Uterus (tissue), 2 donors: ENCODE measurements at regions not wholly inside any gene's neighbourhood (a gene's known extent, or its start where the extent isn't known, plus 50 kb on each side); places are given as distances from the start of the nearest gene placed in this dataset.

Experiments
- CTCF ChIP-seq, 4 experiments: fragments of 200-600 bp in 2 of 4; fragments of 450-650 bp in 2 of 4; sonication (generic) in 2 of 4; IDR thresholded peaks; one replicate each; pipeline ENCODE4 v1.5.1; 2016 to 2019; ENCODE audit warnings: antibody characterized with exemption in 4 of 4, mild to moderate bottlenecking in 2 of 4, moderate library complexity in 1 of 4
- POLR2A ChIP-seq, 2 donors: fragments of 450-650 bp; IDR thresholded peaks; one replicate each; pipeline ENCODE4 v1.6.1; 2016; ENCODE audit warnings: antibody characterized with exemption in 2 of 2, mild to moderate bottlenecking in 1 of 2, moderate library complexity in 1 of 2

- no peak for TF ChIP-seq POLR2A (IDR thresholded peaks at IDR 0.05)
- TF ChIP-seq CTCF (IDR thresholded peaks at IDR 0.05): no peak
Observed at GRCh38 chr13:86914757-86915156, 756.4 kb upstream of the SLITRK5 start.
